SK-N-MC (cell line): ENCODE measurements at regions not wholly inside any gene's neighbourhood (a gene's known extent, or its start where the extent isn't known, plus 50 kb on each side); places are given as distances from the start of the nearest gene placed in this dataset.

Experiments
- EZH2 ChIP-seq: fragments of 200-600 bp; sonication (generic); IDR thresholded peaks from one replicate; pipeline ENCODE4 v1.6.1; 2017; ENCODE audit warnings: antibody characterized with exemption
- POLR2AphosphoS5 ChIP-seq: IDR thresholded peaks from 2 replicates; pipeline ENCODE4 v1.6.1; 2012; ENCODE audit warnings: mild to moderate bottlenecking, low read depth, low read length, borderline replicate concordance

GRCh38 chr10:35986756-35987502 is 344.8 kb upstream of the FZD8 start:
- no peak for TF ChIP-seq POLR2AphosphoS5
- no peak for TF ChIP-seq EZH2
